H1 (cell line): ENCODE measurements at regions not wholly inside any gene's neighbourhood (a gene's known extent, or its start where the extent isn't known, plus 50 kb on each side); places are given as distances from the start of the nearest gene placed in this dataset.

Source experiments
- ASH2L ChIP-seq: fragments of 200-600, 300-600 bp; sonication (generic); IDR thresholded peaks from one replicate; pipeline ENCODE4 v1.7.1; 2017; ENCODE audit warnings: low read length
- GABPA ChIP-seq: IDR thresholded peaks from 2 replicates; pipeline ENCODE4 v1.6.1; 2011; ENCODE audit warnings: mild to moderate bottlenecking, low read length, moderate library complexity, borderline replicate concordance; ENCODE audit not compliant: insufficient read depth
- NANOG ChIP-seq: IDR thresholded peaks from 2 replicates; pipeline ENCODE4 v1.6.1; 2011; ENCODE audit warnings: low read length, low read depth, mild to moderate bottlenecking, inconsistent platforms; ENCODE audit not compliant: insufficient read depth, poor library complexity, severe bottlenecking
- POLR2A ChIP-seq, 2 experiments: IDR thresholded peaks; 1 replicate in 1 of 2; 2 replicates in 1 of 2; pipeline ENCODE4 v1.6.1; 2011; ENCODE audit warnings: low read depth in 2 of 2, low read length in 2 of 2, mild to moderate bottlenecking in 2 of 2; ENCODE audit errors: control extremely low read depth in 1 of 2
- SP1 ChIP-seq: IDR thresholded peaks from 2 replicates; pipeline ENCODE4 v1.6.1; 2011; ENCODE audit warnings: low read depth, low read length
- YY1 ChIP-seq: IDR thresholded peaks from 2 replicates; pipeline ENCODE4 v1.6.1; 2011; ENCODE audit warnings: low read depth, mild to moderate bottlenecking, low read length
- TF ChIP-seq, protein P1 (sequence below), 3 experiments: IDR thresholded peaks; 1 replicate in 2 of 3; 2 replicates in 1 of 3; pipeline versions ENCODE4 v1.5.1 to v1.6.1; 2011; ENCODE audit warnings: low read length in 3 of 3, mild to moderate bottlenecking in 3 of 3, inconsistent platforms in 2 of 3, low read depth in 1 of 3, moderate library complexity in 1 of 3; ENCODE audit not compliant: insufficient read depth in 1 of 3; ENCODE audit errors: control extremely low read depth in 1 of 3

DNA sequence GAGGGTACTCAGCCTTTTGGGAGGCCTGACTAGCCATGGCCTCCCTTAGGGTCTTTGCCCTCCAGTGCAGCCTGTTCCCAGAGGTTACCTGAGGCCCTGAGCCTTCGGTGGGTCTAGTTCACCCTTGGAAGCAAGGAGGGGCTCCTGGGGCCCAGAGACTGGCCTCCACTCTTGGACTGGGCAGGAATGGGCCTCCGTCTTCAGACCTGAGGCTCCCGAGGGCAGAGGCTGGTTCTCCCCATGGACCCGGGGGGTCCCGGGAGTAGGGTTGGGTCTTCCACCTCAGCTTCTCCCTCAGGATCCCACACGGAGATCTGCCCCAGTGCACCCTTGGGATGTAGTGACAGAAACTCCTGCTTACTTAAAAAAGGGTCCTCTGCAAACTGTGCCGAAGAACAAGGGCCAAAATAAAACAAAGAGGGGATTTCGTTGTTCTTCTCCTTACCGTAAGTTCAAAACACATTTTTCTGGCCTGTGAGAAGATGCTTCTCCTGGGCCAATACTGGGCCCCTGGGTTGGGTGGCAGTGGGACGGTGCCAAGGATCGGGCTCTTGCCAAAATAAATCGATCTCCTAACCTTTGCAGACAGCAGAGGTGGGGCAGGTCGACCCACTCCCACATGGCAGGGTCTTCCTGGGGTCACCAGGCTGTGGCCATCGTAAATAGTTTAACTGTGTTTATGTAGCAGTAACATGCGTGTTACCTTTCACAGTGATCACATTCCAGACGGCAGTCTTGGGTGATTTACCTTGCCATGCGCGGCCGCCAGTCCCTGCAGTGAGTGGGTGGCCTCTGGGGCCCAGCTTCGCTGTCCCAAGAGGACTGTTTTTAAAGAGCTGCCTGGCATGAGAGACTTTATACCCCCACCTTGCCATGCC is 151.8 kb downstream of the VEGFA start:
- no peak for TF ChIP-seq NANOG
- no peak for TF ChIP-seq ASH2L
- TF ChIP-seq SP1: no peak
- TF ChIP-seq YY1: no peak
- TF ChIP-seq POLR2A (IDR thresholded peaks at IDR 0.05; ENCODE audit: control extremely low read depth in 1 of 2, low read depth in 2 of 2, low read length in 2 of 2): no peak
- no peak for TF ChIP-seq GABPA
- TF ChIP-seq, protein P1, sequence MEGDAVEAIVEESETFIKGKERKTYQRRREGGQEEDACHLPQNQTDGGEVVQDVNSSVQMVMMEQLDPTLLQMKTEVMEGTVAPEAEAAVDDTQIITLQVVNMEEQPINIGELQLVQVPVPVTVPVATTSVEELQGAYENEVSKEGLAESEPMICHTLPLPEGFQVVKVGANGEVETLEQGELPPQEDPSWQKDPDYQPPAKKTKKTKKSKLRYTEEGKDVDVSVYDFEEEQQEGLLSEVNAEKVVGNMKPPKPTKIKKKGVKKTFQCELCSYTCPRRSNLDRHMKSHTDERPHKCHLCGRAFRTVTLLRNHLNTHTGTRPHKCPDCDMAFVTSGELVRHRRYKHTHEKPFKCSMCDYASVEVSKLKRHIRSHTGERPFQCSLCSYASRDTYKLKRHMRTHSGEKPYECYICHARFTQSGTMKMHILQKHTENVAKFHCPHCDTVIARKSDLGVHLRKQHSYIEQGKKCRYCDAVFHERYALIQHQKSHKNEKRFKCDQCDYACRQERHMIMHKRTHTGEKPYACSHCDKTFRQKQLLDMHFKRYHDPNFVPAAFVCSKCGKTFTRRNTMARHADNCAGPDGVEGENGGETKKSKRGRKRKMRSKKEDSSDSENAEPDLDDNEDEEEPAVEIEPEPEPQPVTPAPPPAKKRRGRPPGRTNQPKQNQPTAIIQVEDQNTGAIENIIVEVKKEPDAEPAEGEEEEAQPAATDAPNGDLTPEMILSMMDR (IDR thresholded peaks at IDR 0.05; ENCODE audit: control extremely low read depth in 1 of 3, insufficient read depth in 1 of 3, low read depth in 1 of 3, low read length in 3 of 3): no peak
